ENCODE measurements at regions not wholly inside any gene's neighbourhood (a gene's known extent, or its start where the extent isn't known, plus 50 kb on each side); places are given as distances from the start of the nearest gene placed in this dataset.
A peak's percentile ranks its signal among the peaks of the same experiment; 100 is the strongest.

GRCh38 chr5:29240379-29240778, 1953.1 kb upstream of the CDH6 start:
- no TSS peak for BruUV-seq (replicated peaks)
- DNase-seq: no peak
- peaks cover 5% of the 10 kb centered on the region for H3K36me3 Mint-ChIP-seq (ENCODE audit: insufficient read depth, unreplicated experiment)
- intact Hi-C loops (cut with micrococcal nuclease; ENCODE audit: unreplicated experiment): no loop called here
- H3K27me3 Mint-ChIP-seq (ENCODE audit: unreplicated experiment): no peaks in the 10 kb centered on the region
- no peak for TF ChIP-seq CTCF (IDR thresholded peaks at IDR 0.05; ENCODE audit: unreplicated experiment)
- H3K9me3 Mint-ChIP-seq (ENCODE audit: low read depth, unreplicated experiment): peaks cover 8% of the 10 kb centered on the region
- H3K4me3 Mint-ChIP-seq (ENCODE audit: low read depth, unreplicated experiment): peak overlapping the region; percentile 11
- peak overlapping the region; percentile 83 for H3K27ac Mint-ChIP-seq (ENCODE audit: unreplicated experiment)
- CTCF ChIA-PET: no interaction called here
- H3K4me1 Mint-ChIP-seq (ENCODE audit: low read depth, unreplicated experiment): peaks cover 36% of the 10 kb centered on the region

- intact Hi-C loops (cut with micrococcal nuclease; ENCODE audit: unreplicated experiment): no loop called here
- Mint-ChIP-seq H3K27ac (ENCODE audit: unreplicated experiment) (peak overlapping the region; percentile 83), H3K36me3 (ENCODE audit: insufficient read depth, unreplicated experiment) (peaks cover 5% of the 10 kb centered on the region), H3K27me3 (ENCODE audit: unreplicated experiment) (no peaks in the 10 kb centered on the region), H3K4me1 (ENCODE audit: low read depth, unreplicated experiment) (peaks cover 36% of the 10 kb centered on the region), H3K4me3 (ENCODE audit: low read depth, unreplicated experiment) (peak overlapping the region; percentile 11), H3K9me3 (ENCODE audit: low read depth, unreplicated experiment) (peaks cover 8% of the 10 kb centered on the region)
- CTCF ChIA-PET: interaction anchor here (0.6 kb wide), 1 partner anchor 133 kb away, joined by 3 read pairs; no protein-coding TSS in a partner anchor
- BruUV-seq (replicated peaks): no TSS peak
- no peak for TF ChIP-seq CTCF (IDR thresholded peaks at IDR 0.05; ENCODE audit: unreplicated experiment)
- peak; percentile 26 for DNase-seq
Observed at GRCh38 chr5:29239606-29240005, 1953.9 kb upstream of the CDH6 start.

- Mint-ChIP-seq H3K9me3 (ENCODE audit: low read depth, unreplicated experiment) (peaks cover 8% of the 10 kb centered on the region), H3K27me3 (ENCODE audit: unreplicated experiment) (no peaks in the 10 kb centered on the region), H3K36me3 (ENCODE audit: insufficient read depth, unreplicated experiment) (peaks cover 5% of the 10 kb centered on the region), H3K4me3 (ENCODE audit: low read depth, unreplicated experiment) (no peak overlapping the region), H3K4me1 (ENCODE audit: low read depth, unreplicated experiment) (peaks cover 36% of the 10 kb centered on the region), H3K27ac (ENCODE audit: unreplicated experiment) (peak overlapping the region; percentile 34)
- no peak for DNase-seq
- no TSS peak for BruUV-seq (replicated peaks)
- TF ChIP-seq CTCF (IDR thresholded peaks at IDR 0.05; ENCODE audit: unreplicated experiment): no peak
- intact Hi-C loops (cut with micrococcal nuclease; ENCODE audit: unreplicated experiment): no loop called here
- CTCF ChIA-PET: no interaction called here
Observed at GRCh38 chr5:29238115-29238514, 1955.4 kb upstream of the CDH6 start.

- CTCF ChIA-PET: no interaction called here
- no peaks in the 10 kb centered on the region for H3K9me3 Mint-ChIP-seq (ENCODE audit: low read depth, unreplicated experiment)
- BruUV-seq (replicated peaks): no TSS peak
- no peaks in the 10 kb centered on the region for H3K36me3 Mint-ChIP-seq (ENCODE audit: insufficient read depth, unreplicated experiment)
- no peak for TF ChIP-seq CTCF (IDR thresholded peaks at IDR 0.05; ENCODE audit: unreplicated experiment)
- H3K27ac Mint-ChIP-seq (ENCODE audit: unreplicated experiment): no peak overlapping the region
- intact Hi-C loops (cut with micrococcal nuclease; ENCODE audit: unreplicated experiment): loop anchor here (5.0 kb wide), 1 partner anchor 214 kb away; no protein-coding TSS in a partner anchor
- H3K4me3 Mint-ChIP-seq (ENCODE audit: low read depth, unreplicated experiment): no peak overlapping the region
- DNase-seq: no peak
- H3K27me3 Mint-ChIP-seq (ENCODE audit: unreplicated experiment): no peaks in the 10 kb centered on the region
- no peaks in the 10 kb centered on the region for H3K4me1 Mint-ChIP-seq (ENCODE audit: low read depth, unreplicated experiment)
Observed at GRCh38 chr5:29231154-29231553, 1962.3 kb upstream of the CDH6 start.
